Keratinocyte (primary cell): ENCODE measurements at regions not wholly inside any gene's neighbourhood (a gene's known extent, or its start where the extent isn't known, plus 50 kb on each side); places are given as distances from the start of the nearest gene placed in this dataset.

ENCODE experiments used
- DNase-seq: peaks from one replicate; pipeline ENCODE4 v3.0.0-alpha.2; 2011; ENCODE audit warnings: low read depth, missing footprints, low spot score
- FAIRE-seq: peaks from 2 replicates; lab custom pipeline; 2011; peaks lifted over from hg19 to GRCh38; lab: Jason Lieb, UNC
- H2AFZ ChIP-seq: 2 replicates; pipeline ENCODE4 v1.6.0; 2012; ENCODE audit warnings: low read length, control low read depth, inconsistent platforms; ENCODE audit not compliant: control insufficient read depth
- H3K27ac ChIP-seq: 2 replicates; pipeline ENCODE4 v1.5.1; 2011; ENCODE audit warnings: low read length; ENCODE audit not compliant: control insufficient read depth, insufficient read depth
- H3K27me3 ChIP-seq: 3 replicates; pipeline ENCODE4 v1.6.0; 2011; ENCODE audit warnings: low read length; ENCODE audit not compliant: control insufficient read depth, insufficient read depth; ENCODE audit errors: extremely low read depth
- H3K36me3 ChIP-seq, 2 experiments: 2 replicates in 1 of 2; 3 replicates in 1 of 2; pipeline ENCODE4 v1.5.1; 2011; ENCODE audit warnings: low read length in 2 of 2, mild to moderate bottlenecking in 1 of 2; ENCODE audit not compliant: control insufficient read depth in 2 of 2, insufficient read depth in 2 of 2; ENCODE audit errors: extremely low read depth in 1 of 2
- H3K4me1 ChIP-seq: 3 replicates; pipeline ENCODE4 v1.5.1; 2011; ENCODE audit warnings: low read length; ENCODE audit not compliant: control insufficient read depth, insufficient read depth; ENCODE audit errors: extremely low read depth
- H3K4me2 ChIP-seq: 3 replicates; pipeline ENCODE4 v1.6.0; 2011; ENCODE audit warnings: low read depth, low read length; ENCODE audit not compliant: control insufficient read depth, insufficient read depth; ENCODE audit errors: extremely low read depth
- H3K4me3 ChIP-seq, 3 experiments: fragments of 200-600 bp in 1 of 3; sonication (generic) in 1 of 3; 2 replicates in 2 of 3; 3 replicates in 1 of 3; pipeline ENCODE4 v1.5.1; 2011 to 2016; ENCODE audit warnings: low read length in 3 of 3, mild to moderate bottlenecking in 3 of 3, control low read depth in 2 of 3, inconsistent platforms in 1 of 3, low read depth in 1 of 3, mixed read lengths in 1 of 3, mixed run types in 1 of 3, moderate library complexity in 1 of 3; ENCODE audit not compliant: control insufficient read depth in 2 of 3, insufficient read depth in 2 of 3; ENCODE audit errors: extremely low read depth in 1 of 3
- H3K79me2 ChIP-seq: 2 replicates; pipeline ENCODE4 v1.6.0; 2012; ENCODE audit warnings: low read length; ENCODE audit not compliant: control insufficient read depth, insufficient read depth
- H3K9ac ChIP-seq: 3 replicates; pipeline ENCODE4 v1.6.0; 2011; ENCODE audit warnings: low read length; ENCODE audit not compliant: control insufficient read depth, insufficient read depth; ENCODE audit errors: extremely low read depth
- H3K9me1 ChIP-seq: 3 replicates; pipeline ENCODE4 v1.6.0; 2011; ENCODE audit warnings: low read length; ENCODE audit not compliant: control insufficient read depth, insufficient read depth; ENCODE audit errors: extremely low read depth
- H3K9me3 ChIP-seq: 2 replicates; pipeline ENCODE4 v1.5.1; 2012; ENCODE audit warnings: low read depth, low read length; ENCODE audit not compliant: control insufficient read depth
- H4K20me1 ChIP-seq: 3 replicates; pipeline ENCODE4 v1.6.0; 2011; ENCODE audit warnings: low read length; ENCODE audit not compliant: control insufficient read depth, insufficient read depth; ENCODE audit errors: extremely low read depth
- CTCF ChIP-seq, 3 experiments: IDR thresholded peaks in 1 of 3; conservative IDR thresholded peaks in 1 of 3; optimal IDR thresholded peaks in 1 of 3; 2 replicates in 2 of 3; 3 replicates in 1 of 3; pipeline versions ENCODE3 to v1.5.1; 2011; ENCODE audit warnings: low read length in 3 of 3, mild to moderate bottlenecking in 3 of 3, moderate library complexity in 2 of 3, control low read depth in 1 of 3, inconsistent platforms in 1 of 3; ENCODE audit not compliant: insufficient read depth in 2 of 3; ENCODE audit errors: extremely low read depth in 1 of 3
- EZH2 ChIP-seq: IDR thresholded peaks from one replicate; pipeline ENCODE4 v1.6.1; 2012; ENCODE audit warnings: inconsistent platforms, mild to moderate bottlenecking, low read length, moderate library complexity
- dilution Hi-C: fragments of 300-500 bp; cut with MboI; formaldehyde crosslinking; loops from one replicate; pipeline ENCODE4 v1.7.0; 2020; ENCODE audit warnings: low sequenced_read_pairs; ENCODE audit not compliant: extremely low pct_ligation_motif_present

- H3K4me2 ChIP-seq, result no peak overlapping the region
- DNase-seq (no peak), FAIRE-seq (no peak)
- H3K27ac ChIP-seq, result no peak overlapping the region
- no peaks in the 10 kb centered on the region for H3K4me1 ChIP-seq
- no peaks in the 10 kb centered on the region for H3K27me3 ChIP-seq
- no peak overlapping the region for H3K9ac ChIP-seq
- TF ChIP-seq EZH2 (no peak), CTCF (optimal IDR thresholded peaks at IDR 0.05 in 1 of 3, IDR thresholded peaks at IDR 0.05 in 1 of 3, conservative IDR thresholded peaks at IDR 0.05 in 1 of 3; ENCODE audit: extremely low read depth in 1 of 3, insufficient read depth in 2 of 3, low read length in 3 of 3) (no peak)
- H2AFZ ChIP-seq, result no peak overlapping the region
- dilution Hi-C loops, result no loop called here
- H3K4me3 ChIP-seq, result no peak overlapping the region
- H3K9me1 ChIP-seq, result no peaks in the 10 kb centered on the region
- H3K36me3 ChIP-seq, result no peaks in the 10 kb centered on the region
- no peaks in the 10 kb centered on the region for H4K20me1 ChIP-seq
- H3K9me3 ChIP-seq, result peaks cover 5% of the 10 kb centered on the region
- H3K79me2 ChIP-seq, result no peaks in the 10 kb centered on the region
Observed at GRCh38 chr13:107941345-107942029, 273.8 kb downstream of the LIG4 start.

- TF ChIP-seq EZH2 (no peak), CTCF (optimal IDR thresholded peaks at IDR 0.05 in 1 of 3, IDR thresholded peaks at IDR 0.05 in 1 of 3, conservative IDR thresholded peaks at IDR 0.05 in 1 of 3; ENCODE audit: extremely low read depth in 1 of 3, insufficient read depth in 2 of 3, low read length in 3 of 3) (no peak)
- Histone ChIP-seq H3K27ac (no peak overlapping the region), H3K27me3 (no peaks in the 10 kb centered on the region), H4K20me1 (no peaks in the 10 kb centered on the region), H3K79me2 (no peaks in the 10 kb centered on the region), H3K9me3 (peaks cover 5% of the 10 kb centered on the region), H3K4me2 (no peak overlapping the region), H3K36me3 (no peaks in the 10 kb centered on the region), H3K4me1 (no peaks in the 10 kb centered on the region), H3K4me3 (no peak overlapping the region), H3K9ac (no peak overlapping the region), H3K9me1 (no peaks in the 10 kb centered on the region), H2AFZ (no peak overlapping the region)
- dilution Hi-C loops, result no loop called here
- DNase-seq (no peak), FAIRE-seq (no peak)
Observed at GRCh38 chr13:107937848-107938247, 277.5 kb downstream of the LIG4 start.
